ENCODE measurements at regions not wholly inside any gene's neighbourhood (a gene's known extent, or its start where the extent isn't known, plus 50 kb on each side); places are given as distances from the start of the nearest gene placed in this dataset.

- DNase-seq (ENCODE audit: low read depth), result no peak
- TF ChIP-seq CTCF (IDR thresholded peaks at IDR 0.05; ENCODE audit: control insufficient read depth, extremely low read depth, insufficient read depth), result no peak
- H3K4me3 ChIP-seq (ENCODE audit: low read depth, low read length), result no peak overlapping the region
These were observed 74.4 kb upstream of the BTBD3 start for GRCh38 chr20:11843289-11843688.

- no peak for DNase-seq (ENCODE audit: low read depth)
- TF ChIP-seq CTCF (IDR thresholded peaks at IDR 0.05; ENCODE audit: control insufficient read depth, extremely low read depth, insufficient read depth), result no peak
- H3K4me3 ChIP-seq (ENCODE audit: low read depth, low read length), result no peak overlapping the region
These were observed 73.0 kb upstream of the BTBD3 start for GRCh38 chr20:11844691-11845090.

GRCh38 chr20:11845340-11845739 is 72.4 kb upstream of the BTBD3 start:
- no peak for TF ChIP-seq CTCF (IDR thresholded peaks at IDR 0.05; ENCODE audit: control insufficient read depth, extremely low read depth, insufficient read depth)
- no peak for DNase-seq (ENCODE audit: low read depth)
- H3K4me3 ChIP-seq (ENCODE audit: low read depth, low read length), result no peak overlapping the region

GRCh38 chr20:11846131-11846530 is 71.6 kb upstream of the BTBD3 start:
- TF ChIP-seq CTCF (IDR thresholded peaks at IDR 0.05; ENCODE audit: control insufficient read depth, extremely low read depth, insufficient read depth), result no peak
- no peak overlapping the region for H3K4me3 ChIP-seq (ENCODE audit: low read depth, low read length)

GRCh38 chr20:11847827-11848226 is 69.9 kb upstream of the BTBD3 start:
- TF ChIP-seq CTCF (IDR thresholded peaks at IDR 0.05; ENCODE audit: control insufficient read depth, extremely low read depth, insufficient read depth), result no peak
- no peak for DNase-seq (ENCODE audit: low read depth)
- H3K4me3 ChIP-seq (ENCODE audit: low read depth, low read length), result no peak overlapping the region

More at GRCh38 chr20:11846131-11846530, 71.6 kb upstream of the BTBD3 start:
- DNase-seq (ENCODE audit: low read depth), result no peak

GRCh38 chr20:11849270-11849915 is 68.3 kb upstream of the BTBD3 start:
- TF ChIP-seq CTCF (IDR thresholded peaks at IDR 0.05; ENCODE audit: control insufficient read depth, extremely low read depth, insufficient read depth), result no peak
- DNase-seq (ENCODE audit: low read depth), result no peak
- H3K4me3 ChIP-seq (ENCODE audit: low read depth, low read length), result no peak overlapping the region

Measured in LNCaP clone FGC (cell line).